ENCODE measurements at regions not wholly inside any gene's neighbourhood (a gene's known extent, or its start where the extent isn't known, plus 50 kb on each side); places are given as distances from the start of the nearest gene placed in this dataset.

- DNase-seq (ENCODE audit: low spot score), result no peak
These were observed 641.0 kb downstream of the FGF9 start for GRCh38 chr13:22311734-22312404.

GRCh38 chr13:22312405-22312803 is 641.5 kb downstream of the FGF9 start:
- no peak for DNase-seq (ENCODE audit: low spot score)

- DNase-seq (ENCODE audit: low spot score), result no peak
These were observed 645.7 kb downstream of the FGF9 start for GRCh38 chr13:22316494-22317025.

- DNase-seq (ENCODE audit: low spot score), result no peak
These were observed 650.1 kb downstream of the FGF9 start for GRCh38 chr13:22320991-22321390.

- no peak for DNase-seq (ENCODE audit: low spot score)
These were observed 654.9 kb downstream of the FGF9 start for GRCh38 chr13:22325761-22326160.

- no peak for DNase-seq (ENCODE audit: low spot score)
These were observed 661.5 kb downstream of the FGF9 start for GRCh38 chr13:22332416-22332815.

GRCh38 chr13:22336460-22336859 is 665.6 kb downstream of the FGF9 start:
- DNase-seq (ENCODE audit: low spot score), result no peak

- no peak for DNase-seq (ENCODE audit: low spot score)
These were observed 686.3 kb downstream of the FGF9 start for GRCh38 chr13:22357132-22357531.

GRCh38 chr13:22369090-22369489 is 698.2 kb downstream of the FGF9 start:
- no peak for DNase-seq (ENCODE audit: low spot score)

- DNase-seq (ENCODE audit: low spot score), result no peak
These were observed 699.0 kb downstream of the FGF9 start for GRCh38 chr13:22369840-22370239.

GRCh38 chr13:22372261-22372660 is 701.4 kb downstream of the FGF9 start:
- DNase-seq (ENCODE audit: low spot score), result no peak

- no peak for DNase-seq (ENCODE audit: low spot score)
These were observed 704.3 kb downstream of the FGF9 start for GRCh38 chr13:22375151-22375550.

GRCh38 chr13:22387899-22388298 is 717.0 kb downstream of the FGF9 start:
- DNase-seq (ENCODE audit: low spot score), result no peak

- DNase-seq (ENCODE audit: low spot score), result no peak
These were observed 729.0 kb downstream of the FGF9 start for GRCh38 chr13:22399801-22400420.

- no peak for DNase-seq (ENCODE audit: low spot score)
These were observed 731.8 kb downstream of the FGF9 start for GRCh38 chr13:22402682-22403081.

GRCh38 chr13:22403144-22403543 is 732.3 kb downstream of the FGF9 start:
- no peak for DNase-seq (ENCODE audit: low spot score)

- DNase-seq (ENCODE audit: low spot score), result no peak
These were observed 735.0 kb downstream of the FGF9 start for GRCh38 chr13:22405891-22406290.

GRCh38 chr13:22412452-22412851 is 741.6 kb downstream of the FGF9 start:
- DNase-seq (ENCODE audit: low spot score), result no peak

GRCh38 chr13:22422023-22422422 is 751.1 kb downstream of the FGF9 start:
- no peak for DNase-seq (ENCODE audit: low spot score)

GRCh38 chr13:22422712-22423111 is 751.8 kb downstream of the FGF9 start:
- no peak for DNase-seq (ENCODE audit: low spot score)

- DNase-seq (ENCODE audit: low spot score), result no peak
These were observed 752.4 kb downstream of the FGF9 start for GRCh38 chr13:22423261-22423660.

GRCh38 chr13:22425087-22425486 is 754.2 kb downstream of the FGF9 start:
- DNase-seq (ENCODE audit: low spot score), result no peak

GRCh38 chr13:22427066-22427465 is 753.7 kb upstream of the SGCG start:
- no peak for DNase-seq (ENCODE audit: low spot score)

GRCh38 chr13:22427783-22428182 is 753.0 kb upstream of the SGCG start:
- DNase-seq (ENCODE audit: low spot score), result no peak
